CD14-positive monocyte (primary cell): ENCODE measurements at regions not wholly inside any gene's neighbourhood (a gene's known extent, or its start where the extent isn't known, plus 50 kb on each side); places are given as distances from the start of the nearest gene placed in this dataset.

Experiments used
- DNase-seq, 3 donors: peaks; one replicate each; pipeline ENCODE4 v3.0.0-alpha.2; 2011 to 2022
- H2AFZ ChIP-seq: 2 replicates; pipeline ENCODE4 v1.6.0; 2012; ENCODE audit warnings: mild to moderate bottlenecking, low read depth, low read length, inconsistent platforms; ENCODE audit not compliant: insufficient read depth, poor library complexity, severe bottlenecking
- H3K27ac ChIP-seq, 2 donors: 1 replicate in 1 of 2; 2 replicates in 1 of 2; pipeline ENCODE4 v1.5.1; 2012 to 2013; ENCODE audit warnings: low read length in 2 of 2, control low read depth in 1 of 2, inconsistent platforms in 1 of 2, low read depth in 1 of 2, mild to moderate bottlenecking in 1 of 2
- H3K27me3 ChIP-seq, 2 donors: one replicate each; pipeline versions ENCODE4 v1.6.0 to v1.6.1; 2011 to 2013; ENCODE audit warnings: low read length in 2 of 2; ENCODE audit not compliant: control insufficient read depth in 2 of 2, insufficient read depth in 2 of 2
- H3K36me3 ChIP-seq, 2 donors: replicated peaks in 1 of 2; 1 replicate in 1 of 2; 2 replicates in 1 of 2; pipeline versions ENCODE4 v1.5.1 to v1.6.1; 2012 to 2013; ENCODE audit warnings: low read length in 2 of 2, control low read depth in 1 of 2, inconsistent platforms in 1 of 2, mild to moderate bottlenecking in 1 of 2; ENCODE audit not compliant: insufficient read depth in 2 of 2, control insufficient read depth in 1 of 2
- H3K4me1 ChIP-seq, 2 donors: 1 replicate in 1 of 2; 2 replicates in 1 of 2; pipeline versions ENCODE4 v1.5.1 to v1.6.1; 2012 to 2013; ENCODE audit warnings: low read length in 2 of 2, control low read depth in 1 of 2, inconsistent platforms in 1 of 2, mild to moderate bottlenecking in 1 of 2, moderate library complexity in 1 of 2; ENCODE audit not compliant: insufficient read depth in 2 of 2, control insufficient read depth in 1 of 2
- H3K4me2 ChIP-seq: replicated peaks from 2 replicates; pipeline ENCODE3; 2012; ENCODE audit warnings: low read length, moderate library complexity, mild to moderate bottlenecking; ENCODE audit not compliant: poor library complexity, severe bottlenecking; ENCODE audit errors: extremely low read depth
- H3K4me3 ChIP-seq, 3 experiments: fragments of 200-600 bp in 1 of 3; sonication (generic) in 1 of 3; replicated peaks in 1 of 3; 1 replicate in 2 of 3; 2 replicates in 1 of 3; pipeline ENCODE4 v1.5.1; 2011 to 2013; ENCODE audit warnings: low read length in 3 of 3, mild to moderate bottlenecking in 3 of 3, control low read depth in 2 of 3, low read depth in 2 of 3, inconsistent platforms in 1 of 3, moderate library complexity in 1 of 3
- H3K79me2 ChIP-seq: 2 replicates; pipeline ENCODE4 v1.6.0; 2012; ENCODE audit warnings: mild to moderate bottlenecking, control low read depth, inconsistent platforms, low read length, moderate library complexity; ENCODE audit not compliant: insufficient read depth
- H3K9ac ChIP-seq: 2 replicates; pipeline ENCODE4 v1.6.0; 2017; ENCODE audit warnings: low read length, mild to moderate bottlenecking; ENCODE audit not compliant: insufficient read depth, poor library complexity, severe bottlenecking
- H3K9me3 ChIP-seq, 2 donors: replicated peaks in 1 of 2; 1 replicate in 1 of 2; 2 replicates in 1 of 2; pipeline versions ENCODE4 v1.5.1 to v1.6.1; 2012 to 2013; ENCODE audit warnings: low read length in 2 of 2, control low read depth in 1 of 2; ENCODE audit not compliant: control insufficient read depth in 1 of 2, insufficient read depth in 1 of 2
- H4K20me1 ChIP-seq: 2 replicates; pipeline ENCODE4 v1.6.0; 2012; ENCODE audit warnings: mild to moderate bottlenecking, low read length, control low read depth, moderate library complexity; ENCODE audit not compliant: insufficient read depth
- H3K27ac Mint-ChIP-seq, 7 donors: one replicate each; pipeline ENCODE4 v1.8.0; 2020; ENCODE audit warnings: mild to moderate bottlenecking in 7 of 7, mixed read lengths in 7 of 7, moderate library complexity in 6 of 7, inconsistent platforms in 2 of 7
- H3K27me3 Mint-ChIP-seq, 3 donors: one replicate each; pipeline ENCODE4 v1.8.0; 2021 to 2022; ENCODE audit warnings: low read depth in 3 of 3, mild to moderate bottlenecking in 3 of 3, mixed read lengths in 3 of 3, moderate library complexity in 3 of 3, inconsistent platforms in 1 of 3
- H3K36me3 Mint-ChIP-seq, 2 donors: one replicate each; pipeline ENCODE4 v1.8.0; 2020; ENCODE audit warnings: mixed read lengths in 2 of 2, inconsistent platforms in 1 of 2, mild to moderate bottlenecking in 1 of 2
- H3K4me1 Mint-ChIP-seq: one replicate; pipeline ENCODE4 v1.8.0; 2020; ENCODE audit warnings: mild to moderate bottlenecking, mixed read lengths
- H3K4me3 Mint-ChIP-seq, 2 donors: one replicate each; pipeline ENCODE4 v1.8.0; 2020; ENCODE audit warnings: mild to moderate bottlenecking in 2 of 2, mixed read lengths in 2 of 2, moderate library complexity in 1 of 2
- H3K9me3 Mint-ChIP-seq, 7 donors: one replicate each; pipeline ENCODE4 v1.8.0; 2020 to 2022; ENCODE audit warnings: mixed read lengths in 7 of 7, mild to moderate bottlenecking in 6 of 7, moderate library complexity in 6 of 7, inconsistent platforms in 2 of 7
- CTCF ChIP-seq: fragments of 200-600 bp; IDR thresholded peaks from one replicate; pipeline ENCODE4 v1.8.0; 2022; ENCODE audit warnings: antibody characterized with exemption, mild to moderate bottlenecking
- WGBS: methylation state at CpG from one replicate; pipeline ENCODE4 v1.1.5; 2013; ENCODE audit warnings: missing lambda C conversion rate; ENCODE audit not compliant: insufficient coverage; 5-methylcytosine and 5-hydroxymethylcytosine counted together
- intact Hi-C, 2 donors: fragments of 100-400 bp; cut with micrococcal nuclease; formaldehyde crosslinking; loops; one replicate each; pipeline versions ENCODE4 v1.15.0 to v1.15.1; 2023

- no peaks in the 10 kb centered on the region for H3K79me2 ChIP-seq
- intact Hi-C loops = no loop called here
- Mint-ChIP-seq H3K27ac (no peak overlapping the region), H3K4me3 (no peak overlapping the region), H3K36me3 (no peaks in the 10 kb centered on the region), H3K27me3 (peaks cover 2 to 8% (median 5%) of the 10 kb centered on the region in 3 donors), H3K9me3 (peaks cover 0 to 6% (median 0%) of the 10 kb centered on the region in 7 donors), H3K4me1 (no peaks in the 10 kb centered on the region)
- peaks cover 0 to 6% of the 10 kb centered on the region in 2 donors for H3K9me3 ChIP-seq
- H3K4me1 ChIP-seq = no peaks in the 10 kb centered on the region
- no peak for DNase-seq
- no peak overlapping the region for H2AFZ ChIP-seq
- H3K27ac ChIP-seq = no peak overlapping the region
- TF ChIP-seq CTCF = no peak
- H3K9ac ChIP-seq = no peak overlapping the region
- H3K36me3 ChIP-seq = no peaks in the 10 kb centered on the region
- no peaks in the 10 kb centered on the region for H4K20me1 ChIP-seq
- H3K4me3 ChIP-seq = no peak overlapping the region
- no CpG with 5 or more reads among the region's 1 CpG for WGBS
- no peaks in the 10 kb centered on the region for H3K27me3 ChIP-seq
- H3K4me2 ChIP-seq = no peak overlapping the region
Measured at GRCh38 chr9:87138128-87139040, 191.1 kb upstream of the GAS1 start.

- 100% methylated on average over 2 of the region's 4 CpGs for WGBS
- intact Hi-C loops = no loop called here
- DNase-seq = no peak
- no peak overlapping the region for H3K27ac ChIP-seq
- H3K27me3 Mint-ChIP-seq = peaks cover 2 to 8% (median 5%) of the 10 kb centered on the region in 3 donors
- no peaks in the 10 kb centered on the region for H3K79me2 ChIP-seq
- no peaks in the 10 kb centered on the region for H3K36me3 Mint-ChIP-seq
- no peak for TF ChIP-seq CTCF
- no peaks in the 10 kb centered on the region for H3K27me3 ChIP-seq
- no peaks in the 10 kb centered on the region for H3K36me3 ChIP-seq
- H3K9me3 Mint-ChIP-seq = peaks cover 0 to 6% (median 0%) of the 10 kb centered on the region in 7 donors
- H3K4me3 Mint-ChIP-seq = no peak overlapping the region
- H4K20me1 ChIP-seq = no peaks in the 10 kb centered on the region
- H3K27ac Mint-ChIP-seq = no peak overlapping the region
- H3K4me2 ChIP-seq = no peak overlapping the region
- no peak overlapping the region for H2AFZ ChIP-seq
- no peaks in the 10 kb centered on the region for H3K4me1 Mint-ChIP-seq
- H3K9me3 ChIP-seq = peaks cover 0 to 6% of the 10 kb centered on the region in 2 donors
- H3K4me3 ChIP-seq = no peak overlapping the region
- H3K9ac ChIP-seq = no peak overlapping the region
- H3K4me1 ChIP-seq = no peaks in the 10 kb centered on the region
Measured at GRCh38 chr9:87139099-87139730, 191.9 kb upstream of the GAS1 start.
